ENCODE measurements at regions not wholly inside any gene's neighbourhood (a gene's known extent, or its start where the extent isn't known, plus 50 kb on each side); places are given as distances from the start of the nearest gene placed in this dataset.

- TF ChIP-seq CTCF (IDR thresholded peaks at IDR 0.05; ENCODE audit: insufficient read depth, low read length) = no peak
- H3K4me3 ChIP-seq (ENCODE audit: low read depth, low read length) = no peak overlapping the region
- no peak for DNase-seq (ENCODE audit: low read depth)
Measured at GRCh38 chr4:57910151-57910550, 800.0 kb upstream of the IGFBP7 start.

- no peak for TF ChIP-seq CTCF (IDR thresholded peaks at IDR 0.05; ENCODE audit: insufficient read depth, low read length)
- no peak overlapping the region for H3K4me3 ChIP-seq (ENCODE audit: low read depth, low read length)
- DNase-seq (ENCODE audit: low read depth) = no peak
Measured at GRCh38 chr4:57905965-57906364, 795.8 kb upstream of the IGFBP7 start.

- no peak for DNase-seq (ENCODE audit: low read depth)
- no peak for TF ChIP-seq CTCF (IDR thresholded peaks at IDR 0.05; ENCODE audit: insufficient read depth, low read length)
- no peak overlapping the region for H3K4me3 ChIP-seq (ENCODE audit: low read depth, low read length)
Measured at GRCh38 chr4:57877047-57877458, 766.9 kb upstream of the IGFBP7 start.

- TF ChIP-seq CTCF (IDR thresholded peaks at IDR 0.05; ENCODE audit: insufficient read depth, low read length) = no peak
- DNase-seq (ENCODE audit: low read depth) = no peak
- no peak overlapping the region for H3K4me3 ChIP-seq (ENCODE audit: low read depth, low read length)
Measured at GRCh38 chr4:57875829-57876392, 765.7 kb upstream of the IGFBP7 start.

- TF ChIP-seq CTCF (IDR thresholded peaks at IDR 0.05; ENCODE audit: insufficient read depth, low read length) = no peak
- DNase-seq (ENCODE audit: low read depth) = no peak
- no peak overlapping the region for H3K4me3 ChIP-seq (ENCODE audit: low read depth, low read length)
Measured at GRCh38 chr4:57866468-57867171, 756.4 kb upstream of the IGFBP7 start.

- no peak overlapping the region for H3K4me3 ChIP-seq (ENCODE audit: low read depth, low read length)
- no peak for DNase-seq (ENCODE audit: low read depth)
- no peak for TF ChIP-seq CTCF (IDR thresholded peaks at IDR 0.05; ENCODE audit: insufficient read depth, low read length)
Measured at GRCh38 chr4:57865264-57865663, 755.1 kb upstream of the IGFBP7 start.
